ENCODE measurements at regions not wholly inside any gene's neighbourhood (a gene's known extent, or its start where the extent isn't known, plus 50 kb on each side); places are given as distances from the start of the nearest gene placed in this dataset.

- no peak for DNase-seq (ENCODE audit: low spot score)
- Histone ChIP-seq H3K4me3 (ENCODE audit: low read depth in 1 of 3, low read length in 3 of 3) (no peak overlapping the region), H3K4me1 (ENCODE audit: control insufficient read depth in 4 of 4, insufficient read depth in 4 of 4, low read length in 3 of 4) (no peaks in the 10 kb centered on the region), H3K27me3 (ENCODE audit: control insufficient read depth in 4 of 4, insufficient read depth in 4 of 4, low read length in 3 of 4) (no peaks in the 10 kb centered on the region), H3K36me3 (ENCODE audit: control insufficient read depth in 4 of 4, insufficient read depth in 3 of 4, low read depth in 1 of 4, low read length in 3 of 4) (no peaks in the 10 kb centered on the region), H3K27ac (ENCODE audit: low read depth in 1 of 2, low read length in 2 of 2) (no peak overlapping the region), H3K9me3 (ENCODE audit: control insufficient read depth in 4 of 4, low read length in 3 of 4) (no peaks in the 10 kb centered on the region), H3K9ac (ENCODE audit: low read depth in 1 of 2, low read length in 2 of 2) (no peak overlapping the region)
- WGBS, result 74% methylated on average over 41 of the region's 41 CpGs
- TF ChIP-seq NR2F2 (IDR thresholded peaks at IDR 0.05), result no peak
- TF ChIP-seq RXRA (IDR thresholded peaks at IDR 0.05), result no peak
- TF ChIP-seq HNF4G (IDR thresholded peaks at IDR 0.05), result no peak
- TF ChIP-seq CTCF (IDR thresholded peaks at IDR 0.05; ENCODE audit: low read depth, low read length, missing input control), result no peak
- no peak for TF ChIP-seq HNF4A (conservative IDR thresholded peaks at IDR 0.05)
- no peak for TF ChIP-seq ZBTB33 (IDR thresholded peaks at IDR 0.05)
- no peak for TF ChIP-seq MAX (IDR thresholded peaks at IDR 0.05)
- TF ChIP-seq EGR1 (IDR thresholded peaks at IDR 0.05; ENCODE audit: low read depth in 2 of 2), result no peak
- no peak for TF ChIP-seq TAF1 (conservative IDR thresholded peaks at IDR 0.05)
- no peak for TF ChIP-seq SP1 (IDR thresholded peaks at IDR 0.05)
- no peak for TF ChIP-seq REST (IDR thresholded peaks at IDR 0.05)
- TF ChIP-seq YY1 (IDR thresholded peaks at IDR 0.05), result no peak
- no peak for TF ChIP-seq ATF3 (IDR thresholded peaks at IDR 0.05)
- no peak for TF ChIP-seq FOXA2 (IDR thresholded peaks at IDR 0.05)
- TF ChIP-seq RAD21 (IDR thresholded peaks at IDR 0.05), result no peak
- TF ChIP-seq FOXA1 (IDR thresholded peaks at IDR 0.05), result no peak
- no peak for TF ChIP-seq GABPA (IDR thresholded peaks at IDR 0.05 in 1 of 2, conservative IDR thresholded peaks at IDR 0.05 in 1 of 2)
- TF ChIP-seq JUND (IDR thresholded peaks at IDR 0.05), result no peak
Measured at GRCh38 chr2:131754929-131755720, 227.4 kb downstream of the CCDC74A start.

Measured in liver (tissue), 8 donors.